HCT116 (cell line): ENCODE measurements at regions not wholly inside any gene's neighbourhood (a gene's known extent, or its start where the extent isn't known, plus 50 kb on each side); places are given as distances from the start of the nearest gene placed in this dataset.

Experiments used
- CEBPB ChIP-seq: IDR thresholded peaks from 2 replicates; pipeline ENCODE4 v1.6.1; 2012; ENCODE audit warnings: low read depth
- EGR1 ChIP-seq: IDR thresholded peaks from 2 replicates; pipeline ENCODE4 v1.6.1; 2012; ENCODE audit warnings: low read depth
- TF ChIP-seq, protein P1 (sequence below), 3 experiments: fragments of 200-600 bp in 1 of 3; sonication (generic) in 1 of 3; IDR thresholded peaks in 2 of 3; conservative IDR thresholded peaks in 1 of 3; 2 replicates each; pipeline ENCODE4 v1.5.1; 2012 to 2017; ENCODE audit warnings: low read depth in 2 of 3, low read length in 2 of 3, antibody characterized with exemption in 1 of 3, borderline replicate concordance in 1 of 3, control low read depth in 1 of 3, mild to moderate bottlenecking in 1 of 3, mixed read lengths in 1 of 3, mixed run types in 1 of 3, moderate library complexity in 1 of 3; ENCODE audit not compliant: insufficient read depth in 1 of 3

- TF ChIP-seq, protein P1, sequence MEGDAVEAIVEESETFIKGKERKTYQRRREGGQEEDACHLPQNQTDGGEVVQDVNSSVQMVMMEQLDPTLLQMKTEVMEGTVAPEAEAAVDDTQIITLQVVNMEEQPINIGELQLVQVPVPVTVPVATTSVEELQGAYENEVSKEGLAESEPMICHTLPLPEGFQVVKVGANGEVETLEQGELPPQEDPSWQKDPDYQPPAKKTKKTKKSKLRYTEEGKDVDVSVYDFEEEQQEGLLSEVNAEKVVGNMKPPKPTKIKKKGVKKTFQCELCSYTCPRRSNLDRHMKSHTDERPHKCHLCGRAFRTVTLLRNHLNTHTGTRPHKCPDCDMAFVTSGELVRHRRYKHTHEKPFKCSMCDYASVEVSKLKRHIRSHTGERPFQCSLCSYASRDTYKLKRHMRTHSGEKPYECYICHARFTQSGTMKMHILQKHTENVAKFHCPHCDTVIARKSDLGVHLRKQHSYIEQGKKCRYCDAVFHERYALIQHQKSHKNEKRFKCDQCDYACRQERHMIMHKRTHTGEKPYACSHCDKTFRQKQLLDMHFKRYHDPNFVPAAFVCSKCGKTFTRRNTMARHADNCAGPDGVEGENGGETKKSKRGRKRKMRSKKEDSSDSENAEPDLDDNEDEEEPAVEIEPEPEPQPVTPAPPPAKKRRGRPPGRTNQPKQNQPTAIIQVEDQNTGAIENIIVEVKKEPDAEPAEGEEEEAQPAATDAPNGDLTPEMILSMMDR (IDR thresholded peaks at IDR 0.05 in 2 of 3, conservative IDR thresholded peaks at IDR 0.05 in 1 of 3; ENCODE audit: borderline replicate concordance in 1 of 3, insufficient read depth in 1 of 3, low read depth in 2 of 3, low read length in 2 of 3): no peak
- TF ChIP-seq CEBPB (no peak), EGR1 (no peak)
Observed at GRCh38 chr18:38241216-38241615, 675.6 kb upstream of the CELF4 start.
